ENCODE measurements at regions not wholly inside any gene's neighbourhood (a gene's known extent, or its start where the extent isn't known, plus 50 kb on each side); places are given as distances from the start of the nearest gene placed in this dataset.

GRCh38 chr12:3973269-3973884 lies 100.2 kb upstream of the PARP11 start:
- Histone ChIP-seq H3K4me1 (no peaks in the 10 kb centered on the region), H3K27ac (no peak overlapping the region), H3K36me3 (ENCODE audit: low read depth, missing control alignments) (no peaks in the 10 kb centered on the region), H3K9me3 (no peaks in the 10 kb centered on the region), H3K4me3 (no peak overlapping the region), H3K27me3 (no peaks in the 10 kb centered on the region)
- DNase-seq = no peak
- intact Hi-C loops (cut with DNase I; ENCODE audit: low total_unique reads) = no loop called here
- TF ChIP-seq CTCF (IDR thresholded peaks at IDR 0.05) = no peak
- TF ChIP-seq POLR2A (IDR thresholded peaks at IDR 0.05) = no peak
- 76 to 79% methylated on average over 14 of the region's 14 CpGs for WGBS, 2 donors

DNA sequence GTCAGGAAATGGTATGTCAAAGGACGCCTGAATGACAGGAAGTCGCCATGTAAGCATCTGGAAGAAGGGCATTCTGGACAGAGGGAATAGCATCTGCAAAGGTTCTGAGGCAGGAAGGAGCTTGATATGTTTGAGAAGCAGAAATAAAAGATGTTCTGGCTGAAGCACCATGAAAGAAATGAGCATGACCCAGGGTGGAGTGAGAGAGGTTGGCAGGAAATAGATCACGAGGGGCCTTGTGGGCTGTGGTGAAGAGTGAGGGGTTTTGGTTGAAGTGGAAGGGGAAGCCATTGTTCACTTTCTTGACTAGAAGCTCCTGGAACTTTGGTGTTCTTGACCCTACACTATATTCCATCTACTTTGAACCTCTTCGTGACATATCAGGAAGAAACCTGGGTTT lies 99.4 kb upstream of the PARP11 start:
- Histone ChIP-seq H3K36me3 (ENCODE audit: low read depth, missing control alignments) (no peaks in the 10 kb centered on the region), H3K27me3 (no peaks in the 10 kb centered on the region), H3K4me1 (no peaks in the 10 kb centered on the region), H3K27ac (no peak overlapping the region), H3K9me3 (no peaks in the 10 kb centered on the region), H3K4me3 (no peak overlapping the region)
- no peak for DNase-seq
- TF ChIP-seq POLR2A (IDR thresholded peaks at IDR 0.05) (no peak), CTCF (IDR thresholded peaks at IDR 0.05) (no peak)
- 76 to 86% methylated on average over 4 of the region's 4 CpGs for WGBS, 2 donors
- intact Hi-C loops (cut with DNase I; ENCODE audit: low total_unique reads) = no loop called here

DNA sequence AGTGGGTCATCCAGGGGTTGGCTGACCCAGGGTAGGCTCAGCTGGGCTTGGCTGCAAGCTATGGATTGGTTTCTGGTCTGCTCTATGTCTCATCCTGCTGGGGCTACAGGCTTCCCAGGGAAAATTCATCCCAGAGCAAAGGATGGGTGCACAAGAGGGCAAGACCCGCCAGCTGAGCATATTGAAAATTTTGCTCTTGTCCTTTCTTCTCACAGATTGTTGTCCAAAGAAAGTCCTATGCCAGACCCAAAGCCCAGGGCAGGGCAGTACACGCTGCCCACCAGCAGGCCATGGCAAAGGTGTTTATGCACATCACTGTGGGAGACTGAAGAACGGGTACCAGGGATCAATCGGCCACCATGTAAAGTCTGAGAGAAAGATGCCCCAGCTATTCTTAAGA lies 95.3 kb upstream of the PARP11 start:
- 97 to 98% methylated on average over 4 of the region's 4 CpGs for WGBS, 2 donors
- intact Hi-C loops (cut with DNase I; ENCODE audit: low total_unique reads) = no loop called here
- DNase-seq = no peak
- Histone ChIP-seq H3K27ac (no peak overlapping the region), H3K27me3 (no peaks in the 10 kb centered on the region), H3K4me3 (no peak overlapping the region), H3K9me3 (no peaks in the 10 kb centered on the region), H3K36me3 (ENCODE audit: low read depth, missing control alignments) (no peaks in the 10 kb centered on the region), H3K4me1 (no peaks in the 10 kb centered on the region)
- TF ChIP-seq POLR2A (IDR thresholded peaks at IDR 0.05) = no peak
- no peak for TF ChIP-seq CTCF (IDR thresholded peaks at IDR 0.05)

DNA sequence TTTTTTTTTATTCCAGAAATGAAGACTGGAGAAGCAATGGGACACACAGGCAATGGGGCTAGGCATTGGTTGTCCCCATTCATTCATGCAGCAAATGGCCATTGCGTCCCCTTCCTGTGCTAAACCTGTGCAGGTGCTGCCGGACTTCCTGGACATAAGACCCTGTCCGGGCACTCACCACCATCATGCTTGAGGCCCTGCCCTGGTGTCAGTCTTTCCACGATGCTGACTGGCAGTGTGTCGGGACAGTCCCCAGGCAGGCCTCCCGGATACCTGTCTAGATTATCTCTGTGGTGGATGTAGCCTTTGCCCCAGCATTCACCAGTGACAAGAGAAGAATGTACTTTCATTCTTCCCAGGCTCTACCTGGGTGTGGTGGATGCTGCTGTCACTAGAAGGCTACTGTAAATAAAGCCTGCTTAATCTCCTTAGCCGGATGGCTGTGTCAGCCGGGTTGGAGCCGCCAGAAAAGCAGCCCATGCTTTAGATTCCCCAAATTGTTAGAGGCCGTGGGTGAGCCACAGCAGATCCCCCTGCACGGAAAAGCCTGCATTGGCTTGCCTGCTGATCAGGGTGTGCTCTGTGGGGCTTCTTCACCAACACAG lies 94.5 kb upstream of the PARP11 start:
- Histone ChIP-seq H3K27me3 (no peaks in the 10 kb centered on the region), H3K9me3 (no peaks in the 10 kb centered on the region), H3K27ac (no peak overlapping the region), H3K36me3 (ENCODE audit: low read depth, missing control alignments) (no peaks in the 10 kb centered on the region), H3K4me1 (peaks cover 2% of the 10 kb centered on the region), H3K4me3 (no peak overlapping the region)
- intact Hi-C loops (cut with DNase I; ENCODE audit: low total_unique reads) = no loop called here
- TF ChIP-seq POLR2A (IDR thresholded peaks at IDR 0.05) (no peak), CTCF (IDR thresholded peaks at IDR 0.05) (no peak)
- 50 to 89% methylated on average over 8 to 11 of the region's 11 CpGs for WGBS, 2 donors
- no peak for DNase-seq

DNA sequence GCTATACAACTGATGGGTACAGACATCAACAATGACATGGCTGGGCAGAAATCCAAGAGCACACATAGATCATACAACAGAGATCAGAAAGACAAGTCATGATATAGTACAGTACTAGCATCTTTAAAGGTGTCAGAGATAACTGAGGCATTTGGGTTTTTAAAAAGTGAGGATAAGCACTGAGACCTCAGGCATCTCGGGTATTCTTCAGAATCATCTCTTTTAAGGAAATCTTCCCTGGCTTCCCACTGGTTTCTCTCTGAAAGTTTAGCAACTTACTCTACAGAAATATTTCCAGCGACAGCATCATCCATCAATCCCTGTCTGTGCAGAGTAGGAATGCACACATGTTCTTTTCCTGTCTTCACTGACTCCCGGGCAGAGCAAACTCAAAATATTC lies 93.2 kb upstream of the PARP11 start:
- H3K4me3 ChIP-seq = no peak overlapping the region
- H3K36me3 ChIP-seq (ENCODE audit: low read depth, missing control alignments) = no peaks in the 10 kb centered on the region
- intact Hi-C loops (cut with DNase I; ENCODE audit: low total_unique reads) = no loop called here
- peaks cover 6% of the 10 kb centered on the region for H3K4me1 ChIP-seq
- no peaks in the 10 kb centered on the region for H3K9me3 ChIP-seq
- WGBS, 2 donors = 69 to 74% methylated on average over 3 of the region's 3 CpGs
- H3K27ac ChIP-seq = no peak overlapping the region
- H3K27me3 ChIP-seq = no peaks in the 10 kb centered on the region
- DNase-seq = no peak
- no peak for TF ChIP-seq CTCF (IDR thresholded peaks at IDR 0.05)
- TF ChIP-seq POLR2A (IDR thresholded peaks at IDR 0.05) = no peak

Data from testis (tissue), 2 donors.